ENCODE measurements at regions not wholly inside any gene's neighbourhood (a gene's known extent, or its start where the extent isn't known, plus 50 kb on each side); places are given as distances from the start of the nearest gene placed in this dataset.
"Not testable (repeated sequence)": the region's sequence is repeated elsewhere in the genome, so short reads cannot be mapped to it uniquely, and the experiment has no call there.

GRCh38 chr2:111668741-111669140 lies 215.3 kb downstream of the ANAPC1 start:
- TF ChIP-seq CTCF (IDR thresholded peaks at IDR 0.05) (no peak), POLR2A (IDR thresholded peaks at IDR 0.05) (no peak)
- H3K27ac ChIP-seq: no peak overlapping the region
- no peaks in the 10 kb centered on the region for H3K4me1 ChIP-seq
- no peaks in the 10 kb centered on the region for H3K27me3 ChIP-seq
- intact Hi-C loops (cut with DNase I): no loop called here
- H3K4me3 ChIP-seq: no peak overlapping the region
- no peak for DNase-seq
- no peaks in the 10 kb centered on the region for H3K36me3 ChIP-seq
- H3K9me3 ChIP-seq: no peaks in the 10 kb centered on the region
- WGBS, 2 donors: 72 to 85% methylated on average over 5 of the region's 5 CpGs

GRCh38 chr2:111669928-111670695 lies 213.9 kb downstream of the ANAPC1 start:
- intact Hi-C loops (cut with DNase I): no loop called here
- no peak for DNase-seq

GRCh38 chr2:111670776-111671175 lies 213.2 kb downstream of the ANAPC1 start:
- H3K9me3 ChIP-seq: no peaks in the 10 kb centered on the region
- no peaks in the 10 kb centered on the region for H3K4me1 ChIP-seq
- no peak for TF ChIP-seq POLR2A (IDR thresholded peaks at IDR 0.05)
- TF ChIP-seq CTCF (IDR thresholded peaks at IDR 0.05): no peak
- no peaks in the 10 kb centered on the region for H3K36me3 ChIP-seq
- intact Hi-C loops (cut with DNase I): no loop called here
- peak overlapping the region in 1 of 4 donors; percentile 65 for H3K27ac ChIP-seq
- no peaks in the 10 kb centered on the region for H3K27me3 ChIP-seq
- 73 to 87% methylated on average over 6 of the region's 6 CpGs for WGBS, 2 donors
- DNase-seq: no peak
- no peak overlapping the region for H3K4me3 ChIP-seq

More at GRCh38 chr2:111669928-111670695, 213.9 kb downstream of the ANAPC1 start:
- Histone ChIP-seq H3K27me3 (no peaks in the 10 kb centered on the region), H3K4me1 (no peaks in the 10 kb centered on the region), H3K9me3 (no peaks in the 10 kb centered on the region), H3K4me3 (no peak overlapping the region), H3K36me3 (no peaks in the 10 kb centered on the region), H3K27ac (no peak overlapping the region)
- no peak for TF ChIP-seq POLR2A (IDR thresholded peaks at IDR 0.05)
- no peak for TF ChIP-seq CTCF (IDR thresholded peaks at IDR 0.05)
- 72 to 93% methylated on average over 2 to 6 of the region's 11 CpGs for WGBS, 2 donors

GRCh38 chr2:111671426-111672150 lies 212.4 kb downstream of the ANAPC1 start:
- H3K9me3 ChIP-seq: no peaks in the 10 kb centered on the region
- 90 to 91% methylated on average over 13 of the region's 15 CpGs for WGBS, 2 donors
- intact Hi-C loops (cut with DNase I): no loop called here
- TF ChIP-seq POLR2A (IDR thresholded peaks at IDR 0.05) (no peak), CTCF (IDR thresholded peaks at IDR 0.05) (no peak)
- H3K27me3 ChIP-seq: no peaks in the 10 kb centered on the region
- H3K36me3 ChIP-seq: no peaks in the 10 kb centered on the region
- no peaks in the 10 kb centered on the region for H3K4me1 ChIP-seq
- no peak overlapping the region for H3K4me3 ChIP-seq
- DNase-seq: no peak
- H3K27ac ChIP-seq: peak overlapping the region in 2 of 4 donors; percentile 21 to 65

GRCh38 chr2:111672641-111673040 lies 211.4 kb downstream of the ANAPC1 start:
- H3K27me3 ChIP-seq; H3K9me3 ChIP-seq; H3K36me3 ChIP-seq; H3K4me1 ChIP-seq; H3K27ac ChIP-seq; DNase-seq; H3K4me3 ChIP-seq; intact Hi-C loops (cut with DNase I): not testable (repeated sequence)
- 94 to 100% methylated on average over 1 to 3 of the region's 27 CpGs for WGBS, 2 donors

Measured in esophagus squamous epithelium (tissue), 5 donors.